Astrocyte (in vitro differentiated cells and primary cell): ENCODE measurements at regions not wholly inside any gene's neighbourhood (a gene's known extent, or its start where the extent isn't known, plus 50 kb on each side); places are given as distances from the start of the nearest gene placed in this dataset.

ENCODE experiments used
- DNase-seq: peaks from one replicate; pipeline ENCODE4 v3.0.0-alpha.2; 2010; ENCODE audit warnings: low read depth
- FAIRE-seq: peaks from 2 replicates; lab custom pipeline; 2011; peaks lifted over from hg19 to GRCh38; lab: Jason Lieb, UNC
- H2AFZ ChIP-seq: 2 replicates; pipeline ENCODE4 v1.6.0; 2012; ENCODE audit warnings: low read depth, low read length, inconsistent platforms
- H3K27ac ChIP-seq: 2 replicates; pipeline ENCODE4 v1.5.1; 2011; ENCODE audit warnings: low read depth, low read length, inconsistent platforms
- H3K27me3 ChIP-seq: 2 replicates; pipeline ENCODE4 v1.6.0; 2011; ENCODE audit warnings: low read length, inconsistent platforms; ENCODE audit not compliant: insufficient read depth
- H3K36me3 ChIP-seq: 2 replicates; pipeline ENCODE4 v1.5.1; 2011; ENCODE audit warnings: low read length, inconsistent platforms; ENCODE audit not compliant: insufficient read depth
- H3K4me1 ChIP-seq: 2 replicates; pipeline ENCODE4 v1.5.1; 2011; ENCODE audit warnings: low read length, inconsistent platforms; ENCODE audit not compliant: insufficient read depth
- H3K4me2 ChIP-seq: 2 replicates; pipeline ENCODE4 v1.6.0; 2012; ENCODE audit warnings: low read length, inconsistent platforms
- H3K4me3 ChIP-seq: 2 replicates; pipeline ENCODE4 v1.5.1; 2011; ENCODE audit warnings: low read depth, mild to moderate bottlenecking, low read length, inconsistent platforms; ENCODE audit not compliant: insufficient read depth
- H3K79me2 ChIP-seq: 2 replicates; pipeline ENCODE4 v1.6.0; 2012; ENCODE audit warnings: mild to moderate bottlenecking, low read length, inconsistent platforms; ENCODE audit not compliant: insufficient read depth
- H3K9ac ChIP-seq: 2 replicates; pipeline ENCODE4 v1.6.0; 2012; ENCODE audit warnings: mild to moderate bottlenecking, low read length, inconsistent platforms
- H3K9me3 ChIP-seq: 2 replicates; pipeline ENCODE4 v1.5.1; 2012; ENCODE audit warnings: low read depth, mild to moderate bottlenecking, low read length, inconsistent platforms; ENCODE audit not compliant: insufficient read depth
- H4K20me1 ChIP-seq: 2 replicates; pipeline ENCODE4 v1.6.0; 2012; ENCODE audit warnings: low read length, inconsistent platforms; ENCODE audit not compliant: insufficient read depth
- H3K27ac Mint-ChIP-seq: one replicate; pipeline ENCODE4 v1.8.0; 2021; ENCODE audit warnings: mild to moderate bottlenecking, mixed read lengths; ENCODE audit not compliant: unreplicated experiment
- H3K27me3 Mint-ChIP-seq: one replicate; pipeline ENCODE4 v1.8.0; 2021; ENCODE audit warnings: low read depth, mixed read lengths; ENCODE audit not compliant: unreplicated experiment
- H3K36me3 Mint-ChIP-seq: one replicate; pipeline ENCODE4 v1.8.0; 2021; ENCODE audit warnings: low read depth, mixed read lengths; ENCODE audit not compliant: unreplicated experiment
- H3K4me1 Mint-ChIP-seq: one replicate; pipeline ENCODE4 v1.8.0; 2021; ENCODE audit warnings: low read depth, mixed read lengths; ENCODE audit not compliant: unreplicated experiment
- H3K4me3 Mint-ChIP-seq: one replicate; pipeline ENCODE4 v1.8.0; 2021; ENCODE audit warnings: mild to moderate bottlenecking, moderate library complexity, mixed read lengths; ENCODE audit not compliant: unreplicated experiment
- H3K9me3 Mint-ChIP-seq: one replicate; pipeline ENCODE4 v1.8.0; 2021; ENCODE audit warnings: mild to moderate bottlenecking, mixed read lengths; ENCODE audit not compliant: unreplicated experiment
- EZH2 ChIP-seq: IDR thresholded peaks from 2 replicates; pipeline ENCODE4 v1.6.1; 2012; ENCODE audit warnings: mild to moderate bottlenecking, low read length, inconsistent platforms; ENCODE audit not compliant: insufficient read depth
- TF ChIP-seq, protein P1 (sequence below): IDR thresholded peaks from 2 replicates; pipeline ENCODE4 v1.5.1; 2011; ENCODE audit warnings: low read depth, mild to moderate bottlenecking, inconsistent platforms, low read length, moderate library complexity; ENCODE audit not compliant: insufficient read depth

- H3K4me1 ChIP-seq, result no peaks in the 10 kb centered on the region
- H3K9ac ChIP-seq, result no peak overlapping the region
- H4K20me1 ChIP-seq, result no peaks in the 10 kb centered on the region
- H3K36me3 ChIP-seq, result no peaks in the 10 kb centered on the region
- H3K27ac Mint-ChIP-seq, result no peak overlapping the region
- no peaks in the 10 kb centered on the region for H3K4me1 Mint-ChIP-seq
- DNase-seq (no peak), FAIRE-seq (peak; percentile 56)
- no peak overlapping the region for H2AFZ ChIP-seq
- peaks cover 4% of the 10 kb centered on the region for H3K27me3 ChIP-seq
- H3K27ac ChIP-seq, result no peak overlapping the region
- H3K9me3 ChIP-seq, result no peaks in the 10 kb centered on the region
- no peak overlapping the region for H3K4me2 ChIP-seq
- no peaks in the 10 kb centered on the region for H3K36me3 Mint-ChIP-seq
- H3K27me3 Mint-ChIP-seq, result peaks cover 7% of the 10 kb centered on the region
- H3K79me2 ChIP-seq, result no peaks in the 10 kb centered on the region
- H3K4me3 ChIP-seq, result no peak overlapping the region
- no peak for TF ChIP-seq EZH2
- TF ChIP-seq, protein P1, sequence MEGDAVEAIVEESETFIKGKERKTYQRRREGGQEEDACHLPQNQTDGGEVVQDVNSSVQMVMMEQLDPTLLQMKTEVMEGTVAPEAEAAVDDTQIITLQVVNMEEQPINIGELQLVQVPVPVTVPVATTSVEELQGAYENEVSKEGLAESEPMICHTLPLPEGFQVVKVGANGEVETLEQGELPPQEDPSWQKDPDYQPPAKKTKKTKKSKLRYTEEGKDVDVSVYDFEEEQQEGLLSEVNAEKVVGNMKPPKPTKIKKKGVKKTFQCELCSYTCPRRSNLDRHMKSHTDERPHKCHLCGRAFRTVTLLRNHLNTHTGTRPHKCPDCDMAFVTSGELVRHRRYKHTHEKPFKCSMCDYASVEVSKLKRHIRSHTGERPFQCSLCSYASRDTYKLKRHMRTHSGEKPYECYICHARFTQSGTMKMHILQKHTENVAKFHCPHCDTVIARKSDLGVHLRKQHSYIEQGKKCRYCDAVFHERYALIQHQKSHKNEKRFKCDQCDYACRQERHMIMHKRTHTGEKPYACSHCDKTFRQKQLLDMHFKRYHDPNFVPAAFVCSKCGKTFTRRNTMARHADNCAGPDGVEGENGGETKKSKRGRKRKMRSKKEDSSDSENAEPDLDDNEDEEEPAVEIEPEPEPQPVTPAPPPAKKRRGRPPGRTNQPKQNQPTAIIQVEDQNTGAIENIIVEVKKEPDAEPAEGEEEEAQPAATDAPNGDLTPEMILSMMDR, result peak; percentile 56
- peaks cover 5% of the 10 kb centered on the region for H3K9me3 Mint-ChIP-seq
- H3K4me3 Mint-ChIP-seq, result no peak overlapping the region
Measured at GRCh38 chr11:111429066-111429506, 50.0 kb upstream of the POU2AF1 start.
